H1 (cell line): ENCODE measurements at regions not wholly inside any gene's neighbourhood (a gene's known extent, or its start where the extent isn't known, plus 50 kb on each side); places are given as distances from the start of the nearest gene placed in this dataset.

Source experiments
- CTCF ChIA-PET: fragments of 300-600 bp; sonication (Branson Sonifier 250); formaldehyde crosslinking; loops from one replicate; lab custom pipeline; 2021; ENCODE audit not compliant: partially characterized antibody; lab: Charles Lee
- POLR2A ChIA-PET: fragments of 300-600 bp; sonication (Branson Sonifier 250); formaldehyde crosslinking; loops from one replicate; lab custom pipeline; 2021; ENCODE audit warnings: inconsistent platforms; ENCODE audit not compliant: partially characterized antibody; lab: Charles Lee
- DNase-seq, 2 experiments: peaks; one replicate each; pipeline versions ENCODE4 v3.0.0 to v3.0.0-alpha.2; 2010 to 2022; ENCODE audit warnings: low spot score in 2 of 2, low read depth in 1 of 2, mixed read lengths in 1 of 2
- FAIRE-seq: peaks from 2 replicates; lab custom pipeline; 2011; peaks lifted over from hg19 to GRCh38; lab: Jason Lieb, UNC
- H2AFZ ChIP-seq: 2 replicates; pipeline ENCODE4 v1.8.1; 2012; ENCODE audit warnings: low read length, inconsistent platforms
- H2AK5ac ChIP-seq: 2 replicates; pipeline ENCODE4 v1.6.1; 2013; ENCODE audit warnings: low read depth, low read length
- H2BK120ac ChIP-seq: replicated peaks from 2 replicates; pipeline ENCODE3; 2013; ENCODE audit warnings: low read depth, low read length, inconsistent platforms
- H2BK12ac ChIP-seq: 2 replicates; pipeline ENCODE4 v1.6.1; 2013; ENCODE audit warnings: low read depth, low read length
- H2BK15ac ChIP-seq: 2 replicates; pipeline ENCODE4 v1.6.1; 2013; ENCODE audit warnings: low read length
- H2BK20ac ChIP-seq: 2 replicates; pipeline ENCODE4 v1.6.1; 2013; ENCODE audit warnings: low read length
- H2BK5ac ChIP-seq: 2 replicates; pipeline ENCODE4 v1.6.1; 2013; ENCODE audit warnings: low read depth, low read length
- H3K14ac ChIP-seq: 2 replicates; pipeline ENCODE4 v1.6.1; 2013; ENCODE audit warnings: inconsistent platforms; ENCODE audit not compliant: insufficient read length
- H3K18ac ChIP-seq: 2 replicates; pipeline ENCODE4 v1.6.1; 2013; ENCODE audit warnings: low read length; ENCODE audit errors: extremely low read depth
- H3K23ac ChIP-seq: 2 replicates; pipeline ENCODE4 v1.6.1; 2013; ENCODE audit warnings: inconsistent platforms; ENCODE audit not compliant: insufficient read length
- H3K23me2 ChIP-seq: 2 replicates; pipeline ENCODE4 v1.6.1; 2013; ENCODE audit warnings: low read depth, low read length
- H3K27ac ChIP-seq: 2 replicates; pipeline ENCODE4 v1.6.1; 2011; ENCODE audit warnings: low read depth, low read length, inconsistent platforms
- H3K27me3 ChIP-seq, 4 experiments: replicated peaks in 1 of 4; 1 replicate in 1 of 4; 2 replicates in 3 of 4; pipeline versions ENCODE4 v1.6.1 to v1.8.1; 2011 to 2013; ENCODE audit warnings: low read length in 3 of 4, mild to moderate bottlenecking in 3 of 4, inconsistent platforms in 2 of 4, mixed read lengths in 2 of 4, moderate library complexity in 1 of 4; ENCODE audit not compliant: control insufficient read depth in 3 of 4, insufficient read depth in 3 of 4; ENCODE audit errors: extremely low read depth in 1 of 4
- H3K36me3 ChIP-seq, 4 experiments: 2 replicates each; pipeline versions ENCODE4 v1.6.1 to v1.8.1; 2011 to 2013; ENCODE audit warnings: mild to moderate bottlenecking in 4 of 4, low read length in 3 of 4, moderate library complexity in 2 of 4, control low read depth in 1 of 4, inconsistent platforms in 1 of 4; ENCODE audit not compliant: insufficient read depth in 4 of 4, control insufficient read depth in 2 of 4
- H3K4ac ChIP-seq: replicated peaks from 2 replicates; pipeline ENCODE3; 2013; ENCODE audit warnings: low read length, low read depth, mixed read lengths, inconsistent platforms; ENCODE audit not compliant: insufficient read length
- H3K4me1 ChIP-seq, 4 experiments: replicated peaks in 1 of 4; 1 replicate in 1 of 4; 2 replicates in 3 of 4; pipeline versions ENCODE4 v1.6.1 to v1.8.1; 2011 to 2013; ENCODE audit warnings: low read length in 3 of 4, inconsistent platforms in 2 of 4, mixed read lengths in 1 of 4; ENCODE audit not compliant: insufficient read depth in 4 of 4, control insufficient read depth in 3 of 4
- H3K4me2 ChIP-seq, 2 experiments: 2 replicates each; pipeline versions ENCODE4 v1.6.1 to v1.8.1; 2011 to 2013; ENCODE audit warnings: low read depth in 2 of 2, low read length in 2 of 2, control low read depth in 1 of 2, inconsistent platforms in 1 of 2, mild to moderate bottlenecking in 1 of 2; ENCODE audit not compliant: insufficient read depth in 1 of 2
- H3K4me3 ChIP-seq, 4 experiments: fragments of 200-600, 300-600 bp in 1 of 4; sonication (generic), shearing (Covaris generic), sonication (Bioruptor Twin) in 1 of 4; 2 replicates each; pipeline versions ENCODE4 v1.5.1 to v1.8.1; 2011 to 2016; ENCODE audit warnings: low read length in 4 of 4, low read depth in 3 of 4, control low read depth in 2 of 4, inconsistent platforms in 2 of 4, mild to moderate bottlenecking in 2 of 4, mixed read lengths in 1 of 4, moderate library complexity in 1 of 4; ENCODE audit not compliant: insufficient read depth in 2 of 4; ENCODE audit errors: extremely low read depth in 1 of 4
- H3K56ac ChIP-seq: replicated peaks from 2 replicates; pipeline ENCODE3; 2013; ENCODE audit warnings: low read depth, mild to moderate bottlenecking, mixed read lengths, low read length, inconsistent platforms; ENCODE audit not compliant: insufficient read length
- H3K79me1 ChIP-seq: 2 replicates; pipeline ENCODE4 v1.6.1; 2013; ENCODE audit warnings: low read depth, low read length, control low read depth
- H3K79me2 ChIP-seq, 2 experiments: 2 replicates each; pipeline versions ENCODE4 v1.6.1 to v1.8.1; 2012 to 2013; ENCODE audit warnings: low read length in 2 of 2, mild to moderate bottlenecking in 2 of 2, inconsistent platforms in 1 of 2; ENCODE audit not compliant: insufficient read depth in 2 of 2, control insufficient read depth in 1 of 2
- H3K9ac ChIP-seq, 4 experiments: replicated peaks in 1 of 4; 1 replicate in 1 of 4; 2 replicates in 3 of 4; pipeline versions ENCODE4 v1.6.1 to v1.8.1; 2011 to 2013; ENCODE audit warnings: low read depth in 3 of 4, low read length in 3 of 4, control low read depth in 2 of 4, mild to moderate bottlenecking in 2 of 4, moderate library complexity in 2 of 4, inconsistent platforms in 1 of 4; ENCODE audit errors: extremely low read depth in 1 of 4
- H3K9me3 ChIP-seq, 2 experiments: 2 replicates each; pipeline versions ENCODE4 v1.6.1 to v1.8.1; 2012 to 2013; ENCODE audit warnings: mild to moderate bottlenecking in 2 of 2, moderate library complexity in 2 of 2, control low read depth in 1 of 2, inconsistent platforms in 1 of 2, low read depth in 1 of 2, low read length in 1 of 2, mixed read lengths in 1 of 2; ENCODE audit not compliant: insufficient read depth in 2 of 2
- H4K20me1 ChIP-seq, 2 experiments: replicated peaks in 1 of 2; 2 replicates each; pipeline versions ENCODE3 to v1.8.1; 2011 to 2013; ENCODE audit warnings: inconsistent platforms in 2 of 2, low read length in 2 of 2, mild to moderate bottlenecking in 1 of 2; ENCODE audit not compliant: insufficient read depth in 2 of 2, control insufficient read depth in 1 of 2
- H4K5ac ChIP-seq: 2 replicates; pipeline ENCODE4 v1.6.1; 2013; ENCODE audit warnings: low read length, low read depth, mixed read lengths, inconsistent platforms; ENCODE audit not compliant: insufficient read length
- H4K8ac ChIP-seq: 2 replicates; pipeline ENCODE4 v1.8.0; 2013; ENCODE audit warnings: mild to moderate bottlenecking, moderate library complexity, low read length, inconsistent platforms; ENCODE audit not compliant: insufficient read depth; ENCODE audit errors: extremely low read depth
- H4K91ac ChIP-seq: replicated peaks from 2 replicates; pipeline ENCODE3; 2013; ENCODE audit warnings: low read length, mixed read lengths, inconsistent platforms; ENCODE audit not compliant: insufficient read length
- BCL11A ChIP-seq, 2 experiments: IDR thresholded peaks; one replicate each; pipeline ENCODE4 v1.6.1; 2011; ENCODE audit warnings: low read depth in 2 of 2, low read length in 2 of 2, mild to moderate bottlenecking in 2 of 2
- CTBP2 ChIP-seq: IDR thresholded peaks from 2 replicates; pipeline ENCODE4 v1.7.0; 2011; ENCODE audit warnings: borderline replicate concordance, mild to moderate bottlenecking, moderate library complexity, mixed read lengths, low read length; ENCODE audit not compliant: insufficient read depth, insufficient read length
- EZH2 ChIP-seq: fragments of 200-600 bp; sonication (generic); IDR thresholded peaks from 2 replicates; pipeline ENCODE4 v1.7.1; 2012; ENCODE audit warnings: low read depth, mild to moderate bottlenecking, moderate library complexity, low read length, inconsistent platforms; ENCODE audit not compliant: severe bottlenecking
- KDM4A ChIP-seq: IDR thresholded peaks from one replicate; pipeline ENCODE4 v1.7.1; 2012; ENCODE audit warnings: low read depth, mild to moderate bottlenecking, moderate library complexity, low read length, inconsistent platforms; ENCODE audit not compliant: severe bottlenecking
- TCF12 ChIP-seq: IDR thresholded peaks from 2 replicates; pipeline ENCODE4 v1.6.1; 2011; ENCODE audit warnings: low read depth, mild to moderate bottlenecking, low read length
- WGBS, 2 experiments: shearing (Covaris generic) in 1 of 2; methylation state at CpG; one replicate each; pipeline versions ENCODE4 v1.1.6 to v1.1.7; 2013 to 2015; ENCODE audit warnings: low lambda C conversion rate in 2 of 2, mixed read lengths in 2 of 2, inconsistent platforms in 1 of 2, low coverage in 1 of 2, missing lambda C conversion rate in 1 of 2; ENCODE audit not compliant: insufficient replicate concordance in 2 of 2, insufficient coverage in 1 of 2, insufficient read length in 1 of 2; ENCODE audit errors: extremely low coverage in 1 of 2, missing lambda C conversion rate in 1 of 2; 5-methylcytosine and 5-hydroxymethylcytosine counted together
- TF ChIP-seq, protein P1 (sequence below): IDR thresholded peaks from 2 replicates; pipeline ENCODE4 v1.6.1; 2011; ENCODE audit warnings: low read length, improper control_type of control experiment

DNA sequence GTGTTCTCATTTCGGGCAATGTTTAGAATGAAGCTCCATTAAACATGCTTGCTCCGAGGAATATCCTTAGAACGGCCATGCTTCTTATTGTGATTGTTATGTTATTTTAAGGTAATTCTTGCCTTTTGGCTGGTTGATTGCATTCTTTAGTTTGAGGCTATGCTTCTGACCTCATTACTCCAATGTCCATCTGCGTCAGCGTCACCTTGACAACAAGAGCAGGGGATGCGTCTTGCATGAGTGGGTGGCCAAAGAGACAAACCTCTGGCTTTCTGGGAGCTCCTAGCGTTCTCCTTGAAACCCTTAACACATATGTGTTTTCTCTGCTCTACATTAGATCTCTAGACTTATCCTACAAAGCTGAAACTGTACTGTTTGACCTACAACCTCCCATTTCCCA is 184.3 kb downstream of the THBS2 start:
- Histone ChIP-seq H2BK5ac (no peak overlapping the region), H4K91ac (no peak overlapping the region), H2BK20ac (no peak overlapping the region), H3K18ac (no peak overlapping the region), H4K5ac (no peak overlapping the region), H3K4me3 (no peak overlapping the region), H2BK15ac (no peak overlapping the region), H3K23me2 (no peaks in the 10 kb centered on the region), H3K79me2 (no peaks in the 10 kb centered on the region), H3K27ac (no peak overlapping the region), H3K9me3 (no peaks in the 10 kb centered on the region), H3K23ac (no peak overlapping the region), H3K4me1 (no peaks in the 10 kb centered on the region; a peak in 1 of 7 replicates), H2AK5ac (no peak overlapping the region), H2AFZ (no peak overlapping the region), H3K9ac (no peak overlapping the region), H3K4ac (no peak overlapping the region), H2BK12ac (no peak overlapping the region), H3K27me3 (no peaks in the 10 kb centered on the region), H3K56ac (no peak overlapping the region), H3K36me3 (no peaks in the 10 kb centered on the region), H2BK120ac (no peak overlapping the region), H4K8ac (no peak overlapping the region), H3K79me1 (no peaks in the 10 kb centered on the region), H3K4me2 (no peak overlapping the region), H4K20me1 (no peaks in the 10 kb centered on the region), H3K14ac (no peak overlapping the region)
- POLR2A ChIA-PET: no interaction called here
- CTCF ChIA-PET: no interaction called here
- FAIRE-seq (no peak), DNase-seq (no peak)
- TF ChIP-seq, protein P1, sequence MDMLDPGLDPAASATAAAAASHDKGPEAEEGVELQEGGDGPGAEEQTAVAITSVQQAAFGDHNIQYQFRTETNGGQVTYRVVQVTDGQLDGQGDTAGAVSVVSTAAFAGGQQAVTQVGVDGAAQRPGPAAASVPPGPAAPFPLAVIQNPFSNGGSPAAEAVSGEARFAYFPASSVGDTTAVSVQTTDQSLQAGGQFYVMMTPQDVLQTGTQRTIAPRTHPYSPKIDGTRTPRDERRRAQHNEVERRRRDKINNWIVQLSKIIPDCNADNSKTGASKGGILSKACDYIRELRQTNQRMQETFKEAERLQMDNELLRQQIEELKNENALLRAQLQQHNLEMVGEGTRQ: no peak
- TF ChIP-seq CTBP2 (no peak), EZH2 (no peak), TCF12 (no peak), BCL11A (IDR thresholded peaks at IDR 0.05; ENCODE audit: low read depth in 2 of 2, low read length in 2 of 2) (no peak), KDM4A (no peak)
- WGBS, 2 experiments: 97% methylated on average over 7 of the region's 7 CpGs; no CpG with 5 or more reads in 1 of the 2 experiments
